ENCODE measurements at regions not wholly inside any gene's neighbourhood (a gene's known extent, or its start where the extent isn't known, plus 50 kb on each side); places are given as distances from the start of the nearest gene placed in this dataset.

DNA sequence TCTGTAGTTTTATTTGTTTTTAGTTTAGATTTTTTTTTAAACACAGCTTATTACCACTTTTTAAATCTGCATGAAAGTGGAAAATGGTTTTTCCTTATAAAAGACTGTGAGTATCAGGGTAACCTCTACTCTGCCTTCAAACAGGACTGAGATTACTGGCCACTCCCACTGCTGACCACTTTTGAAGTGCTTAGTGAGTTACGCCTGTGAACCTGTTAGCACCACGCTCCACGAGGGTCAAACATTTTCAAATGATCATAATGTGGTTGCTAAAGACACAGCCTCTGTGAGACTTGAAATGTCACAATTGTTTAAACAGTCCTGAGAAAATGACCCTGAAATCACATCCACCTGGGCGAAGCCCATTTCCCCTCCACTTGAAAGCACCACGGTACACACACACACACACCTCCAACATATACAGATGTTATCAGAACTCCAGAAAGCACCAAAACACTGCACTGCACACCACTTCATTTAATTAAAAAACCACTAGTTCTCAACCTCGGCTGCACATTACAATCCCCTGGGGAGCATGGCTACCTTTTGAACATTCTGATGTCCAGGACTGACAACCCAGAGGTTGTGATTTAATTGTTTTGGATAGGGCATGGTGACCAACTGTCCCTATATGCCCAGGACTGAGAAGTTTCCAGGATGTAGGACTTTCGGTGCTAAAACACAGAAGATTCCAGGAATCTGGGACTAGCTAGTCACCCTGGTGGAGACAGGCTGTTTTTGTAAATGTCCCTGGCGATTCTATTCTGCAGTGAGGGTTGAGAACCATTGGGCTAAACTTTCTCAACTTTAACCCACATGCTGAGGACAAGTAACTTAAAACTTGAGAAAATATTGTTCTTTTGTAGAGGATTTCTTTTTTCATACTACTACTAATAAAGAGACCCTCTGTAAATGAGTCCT lies 176.4 kb upstream of the MYLIP start:
- no peaks in the 10 kb centered on the region for H3K9me3 ChIP-seq (ENCODE audit: control insufficient read depth in 2 of 3, insufficient read depth in 1 of 3, low read length in 3 of 3)
- DNase-seq (peak in 2 of 5 donors; percentile 16 to 21), FAIRE-seq (no peak)
- no peak overlapping the region for H3K27ac ChIP-seq (ENCODE audit: low read depth in 2 of 2, low read length in 2 of 2)
- H3K4me1 ChIP-seq (ENCODE audit: control insufficient read depth in 2 of 3, insufficient read depth in 2 of 3, low read depth in 1 of 3, low read length in 3 of 3) = peaks cover 0 to 5% (median 2%) of the 10 kb centered on the region in 3 donors
- TF ChIP-seq, protein P1, sequence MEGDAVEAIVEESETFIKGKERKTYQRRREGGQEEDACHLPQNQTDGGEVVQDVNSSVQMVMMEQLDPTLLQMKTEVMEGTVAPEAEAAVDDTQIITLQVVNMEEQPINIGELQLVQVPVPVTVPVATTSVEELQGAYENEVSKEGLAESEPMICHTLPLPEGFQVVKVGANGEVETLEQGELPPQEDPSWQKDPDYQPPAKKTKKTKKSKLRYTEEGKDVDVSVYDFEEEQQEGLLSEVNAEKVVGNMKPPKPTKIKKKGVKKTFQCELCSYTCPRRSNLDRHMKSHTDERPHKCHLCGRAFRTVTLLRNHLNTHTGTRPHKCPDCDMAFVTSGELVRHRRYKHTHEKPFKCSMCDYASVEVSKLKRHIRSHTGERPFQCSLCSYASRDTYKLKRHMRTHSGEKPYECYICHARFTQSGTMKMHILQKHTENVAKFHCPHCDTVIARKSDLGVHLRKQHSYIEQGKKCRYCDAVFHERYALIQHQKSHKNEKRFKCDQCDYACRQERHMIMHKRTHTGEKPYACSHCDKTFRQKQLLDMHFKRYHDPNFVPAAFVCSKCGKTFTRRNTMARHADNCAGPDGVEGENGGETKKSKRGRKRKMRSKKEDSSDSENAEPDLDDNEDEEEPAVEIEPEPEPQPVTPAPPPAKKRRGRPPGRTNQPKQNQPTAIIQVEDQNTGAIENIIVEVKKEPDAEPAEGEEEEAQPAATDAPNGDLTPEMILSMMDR (IDR thresholded peaks at IDR 0.05; ENCODE audit: borderline replicate concordance, extremely low read depth, insufficient read depth) = no peak
- no peaks in the 10 kb centered on the region for H3K36me3 ChIP-seq (ENCODE audit: control insufficient read depth in 2 of 3, insufficient read depth in 3 of 3, low read length in 3 of 3)
- no peak overlapping the region for H3K4me3 ChIP-seq (ENCODE audit: low read length in 3 of 3)
- H3K9ac ChIP-seq (ENCODE audit: low read length in 3 of 3) = no peak overlapping the region
- no peaks in the 10 kb centered on the region for H3K27me3 ChIP-seq (ENCODE audit: control insufficient read depth, insufficient read depth, low read length)
- intact Hi-C loops (cut with DNase I) = no loop called here

GRCh38 chr6:15950962-15951569 lies 177.8 kb upstream of the MYLIP start:
- H3K27ac ChIP-seq (ENCODE audit: low read depth in 2 of 2, low read length in 2 of 2) = no peak overlapping the region
- intact Hi-C loops (cut with DNase I) = no loop called here
- H3K4me1 ChIP-seq (ENCODE audit: control insufficient read depth in 2 of 3, insufficient read depth in 2 of 3, low read depth in 1 of 3, low read length in 3 of 3) = peaks cover 0 to 5% (median 2%) of the 10 kb centered on the region in 3 donors
- no peaks in the 10 kb centered on the region for H3K27me3 ChIP-seq (ENCODE audit: control insufficient read depth, insufficient read depth, low read length)
- DNase-seq (no peak), FAIRE-seq (no peak)
- TF ChIP-seq, protein P1 (IDR thresholded peaks at IDR 0.05; ENCODE audit: borderline replicate concordance, extremely low read depth, insufficient read depth) = no peak
- H3K9ac ChIP-seq (ENCODE audit: low read length in 3 of 3) = no peak overlapping the region
- H3K4me3 ChIP-seq (ENCODE audit: low read length in 3 of 3) = no peak overlapping the region
- H3K9me3 ChIP-seq (ENCODE audit: control insufficient read depth in 2 of 3, insufficient read depth in 1 of 3, low read length in 3 of 3) = no peaks in the 10 kb centered on the region
- no peaks in the 10 kb centered on the region for H3K36me3 ChIP-seq (ENCODE audit: control insufficient read depth in 2 of 3, insufficient read depth in 3 of 3, low read length in 3 of 3)

GRCh38 chr6:15949982-15950381 lies 178.9 kb upstream of the MYLIP start:
- peak in 2 of 5 donors; percentile 33 to 37 for DNase-seq
- Histone ChIP-seq H3K4me1 (ENCODE audit: control insufficient read depth in 2 of 3, insufficient read depth in 2 of 3, low read depth in 1 of 3, low read length in 3 of 3) (peaks cover 0 to 5% (median 2%) of the 10 kb centered on the region in 3 donors), H3K27ac (ENCODE audit: low read depth in 2 of 2, low read length in 2 of 2) (no peak overlapping the region), H3K27me3 (ENCODE audit: control insufficient read depth, insufficient read depth, low read length) (no peaks in the 10 kb centered on the region), H3K9me3 (ENCODE audit: control insufficient read depth in 2 of 3, insufficient read depth in 1 of 3, low read length in 3 of 3) (no peaks in the 10 kb centered on the region), H3K4me3 (ENCODE audit: low read length in 3 of 3) (no peak overlapping the region), H3K9ac (ENCODE audit: low read length in 3 of 3) (no peak overlapping the region), H3K36me3 (ENCODE audit: control insufficient read depth in 2 of 3, insufficient read depth in 3 of 3, low read length in 3 of 3) (no peaks in the 10 kb centered on the region)
- no peak for FAIRE-seq
- intact Hi-C loops (cut with DNase I) = no loop called here
- TF ChIP-seq, protein P1 (IDR thresholded peaks at IDR 0.05; ENCODE audit: borderline replicate concordance, extremely low read depth, insufficient read depth) = no peak

Measured in kidney (tissue), 13 donors.